Colonic mucosa (tissue), 4 donors: ENCODE measurements at regions not wholly inside any gene's neighbourhood (a gene's known extent, or its start where the extent isn't known, plus 50 kb on each side); places are given as distances from the start of the nearest gene placed in this dataset.

Experiments
- DNase-seq: peaks from one replicate; pipeline ENCODE4 v3.0.0-alpha.2; 2020
- H3K27ac ChIP-seq: fragments of 200-600 bp; one replicate; pipeline ENCODE4 v1.8.0; 2021
- H3K27me3 ChIP-seq: fragments of 200-600 bp; one replicate; pipeline ENCODE4 v1.8.0; 2021
- H3K36me3 ChIP-seq: fragments of 200-600 bp; one replicate; pipeline ENCODE4 v1.8.0; 2021
- H3K4me1 ChIP-seq: fragments of 200-600 bp; one replicate; pipeline ENCODE4 v1.8.0; 2021; ENCODE audit warnings: mild to moderate bottlenecking
- H3K4me3 ChIP-seq: fragments of 200-600 bp; one replicate; pipeline ENCODE4 v1.8.0; 2021
- H3K9ac ChIP-seq, 2 donors: one replicate each; pipeline ENCODE4 v1.7.0; 2013; ENCODE audit warnings: control low read depth in 2 of 2, low read depth in 2 of 2, low read length in 2 of 2
- H3K9me3 ChIP-seq: fragments of 200-600 bp; one replicate; pipeline ENCODE4 v1.8.0; 2021
- CTCF ChIP-seq: fragments of 200-600 bp; IDR thresholded peaks from one replicate; pipeline ENCODE4 v1.8.0; 2022; ENCODE audit warnings: antibody characterized with exemption, mild to moderate bottlenecking
- intact Hi-C: fragments of 100-400 bp; cut with DNase I; formaldehyde crosslinking; loops from one replicate; pipeline ENCODE4 v1.14.1; 2022
- donor health status: healthy.
- donor health status: DM: no; HTN: no; CAD: no.
- donor health status: DM: no; HTN: no; CAD: no.

GRCh38 chr2:219701847-219702634 lies 74.6 kb downstream of the SLC4A3 start:
- Histone ChIP-seq H3K36me3 (no peaks in the 10 kb centered on the region), H3K27me3 (no peaks in the 10 kb centered on the region), H3K27ac (no peak overlapping the region), H3K9me3 (no peaks in the 10 kb centered on the region), H3K9ac (no peak overlapping the region), H3K4me1 (no peaks in the 10 kb centered on the region), H3K4me3 (no peak overlapping the region)
- intact Hi-C loops: no loop called here
- no peak for TF ChIP-seq CTCF
- no peak for DNase-seq

- H3K9me3 ChIP-seq: no peaks in the 10 kb centered on the region
- H3K9ac ChIP-seq: no peak overlapping the region
- H3K4me1 ChIP-seq: no peaks in the 10 kb centered on the region
- no peak for TF ChIP-seq CTCF
- H3K36me3 ChIP-seq: no peaks in the 10 kb centered on the region
- no peaks in the 10 kb centered on the region for H3K27me3 ChIP-seq
- H3K4me3 ChIP-seq: no peak overlapping the region
- no peak overlapping the region for H3K27ac ChIP-seq
- intact Hi-C loops: no loop called here
- no peak for DNase-seq
Observed at GRCh38 chr2:219702796-219703545, 75.5 kb downstream of the SLC4A3 start.

GRCh38 chr2:219704878-219705277 lies 77.4 kb downstream of the SLC4A3 start:
- no peak overlapping the region for H3K9ac ChIP-seq
- no peak overlapping the region for H3K4me3 ChIP-seq
- no peak overlapping the region for H3K27ac ChIP-seq
- intact Hi-C loops: no loop called here
- no peak for DNase-seq
- H3K27me3 ChIP-seq: no peaks in the 10 kb centered on the region
- H3K4me1 ChIP-seq: no peaks in the 10 kb centered on the region
- H3K9me3 ChIP-seq: no peaks in the 10 kb centered on the region
- TF ChIP-seq CTCF: no peak
- H3K36me3 ChIP-seq: no peaks in the 10 kb centered on the region

GRCh38 chr2:219706823-219707281 lies 79.4 kb downstream of the SLC4A3 start:
- no peak overlapping the region for H3K9ac ChIP-seq
- no peaks in the 10 kb centered on the region for H3K4me1 ChIP-seq
- H3K36me3 ChIP-seq: no peaks in the 10 kb centered on the region
- H3K4me3 ChIP-seq: no peak overlapping the region
- no peak overlapping the region for H3K27ac ChIP-seq
- H3K27me3 ChIP-seq: no peaks in the 10 kb centered on the region
- TF ChIP-seq CTCF: no peak
- no peak for DNase-seq
- intact Hi-C loops: no loop called here
- no peaks in the 10 kb centered on the region for H3K9me3 ChIP-seq

- no peak overlapping the region for H3K9ac ChIP-seq
- no peak overlapping the region for H3K4me3 ChIP-seq
- intact Hi-C loops: no loop called here
- H3K9me3 ChIP-seq: no peaks in the 10 kb centered on the region
- TF ChIP-seq CTCF: no peak
- no peaks in the 10 kb centered on the region for H3K36me3 ChIP-seq
- H3K4me1 ChIP-seq: no peaks in the 10 kb centered on the region
- DNase-seq: no peak
- H3K27ac ChIP-seq: no peak overlapping the region
- no peaks in the 10 kb centered on the region for H3K27me3 ChIP-seq
Observed at GRCh38 chr2:219707496-219708285, 80.3 kb downstream of the SLC4A3 start.
